ENCODE measurements at regions not wholly inside any gene's neighbourhood (a gene's known extent, or its start where the extent isn't known, plus 50 kb on each side); places are given as distances from the start of the nearest gene placed in this dataset.

DNA sequence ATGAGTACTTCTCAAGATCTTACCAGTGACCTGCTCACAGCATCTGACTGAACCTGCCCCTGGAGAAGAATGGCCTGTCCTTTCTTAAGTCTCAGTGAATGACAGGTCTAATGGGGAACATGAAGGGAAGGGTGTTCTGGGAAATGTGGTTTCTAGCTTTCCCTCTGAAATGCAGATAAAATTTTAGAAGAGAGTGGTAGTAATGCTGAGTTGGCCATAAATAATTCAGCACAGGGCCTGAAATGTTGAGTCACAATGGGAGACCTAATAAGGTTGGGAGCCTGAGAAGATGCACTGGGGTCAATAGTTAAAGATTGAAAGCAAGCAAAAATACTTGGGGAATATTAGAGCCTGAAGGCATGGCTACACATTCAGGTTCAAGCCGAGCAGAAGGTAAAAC is 214.9 kb upstream of the ARHGAP24 start:
- in situ Hi-C loops (cut with MboI; ENCODE audit: low pct_unique_long_range_greater_than_20kb, low sequenced_read_pairs, unreplicated experiment): no loop called here
- no peak for DNase-seq (ENCODE audit: low spot score)
- TF ChIP-seq, protein P1, sequence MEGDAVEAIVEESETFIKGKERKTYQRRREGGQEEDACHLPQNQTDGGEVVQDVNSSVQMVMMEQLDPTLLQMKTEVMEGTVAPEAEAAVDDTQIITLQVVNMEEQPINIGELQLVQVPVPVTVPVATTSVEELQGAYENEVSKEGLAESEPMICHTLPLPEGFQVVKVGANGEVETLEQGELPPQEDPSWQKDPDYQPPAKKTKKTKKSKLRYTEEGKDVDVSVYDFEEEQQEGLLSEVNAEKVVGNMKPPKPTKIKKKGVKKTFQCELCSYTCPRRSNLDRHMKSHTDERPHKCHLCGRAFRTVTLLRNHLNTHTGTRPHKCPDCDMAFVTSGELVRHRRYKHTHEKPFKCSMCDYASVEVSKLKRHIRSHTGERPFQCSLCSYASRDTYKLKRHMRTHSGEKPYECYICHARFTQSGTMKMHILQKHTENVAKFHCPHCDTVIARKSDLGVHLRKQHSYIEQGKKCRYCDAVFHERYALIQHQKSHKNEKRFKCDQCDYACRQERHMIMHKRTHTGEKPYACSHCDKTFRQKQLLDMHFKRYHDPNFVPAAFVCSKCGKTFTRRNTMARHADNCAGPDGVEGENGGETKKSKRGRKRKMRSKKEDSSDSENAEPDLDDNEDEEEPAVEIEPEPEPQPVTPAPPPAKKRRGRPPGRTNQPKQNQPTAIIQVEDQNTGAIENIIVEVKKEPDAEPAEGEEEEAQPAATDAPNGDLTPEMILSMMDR (IDR thresholded peaks at IDR 0.05; ENCODE audit: extremely low read depth, insufficient read depth, missing control alignments): no peak

DNA sequence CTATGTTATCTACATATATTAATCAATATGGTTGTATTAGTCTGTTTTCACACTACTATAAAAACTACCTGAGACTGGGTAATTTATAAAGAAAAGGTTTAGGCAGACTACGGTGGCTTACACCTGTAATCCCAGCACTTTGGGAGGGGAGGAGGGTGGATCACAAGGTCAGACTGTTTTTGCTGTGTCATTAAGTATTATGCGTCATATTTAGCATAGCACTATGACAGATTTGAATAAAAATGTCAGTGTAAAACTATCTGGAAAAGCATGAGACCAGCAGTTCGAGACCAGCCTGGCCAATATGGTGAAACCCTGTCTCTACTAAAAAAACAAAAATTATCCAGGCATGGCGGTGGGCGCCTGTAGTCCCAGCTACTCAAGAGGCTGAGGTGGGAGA is 209.7 kb upstream of the ARHGAP24 start:
- in situ Hi-C loops (cut with MboI; ENCODE audit: low pct_unique_long_range_greater_than_20kb, low sequenced_read_pairs, unreplicated experiment): no loop called here
- TF ChIP-seq, protein P1 (IDR thresholded peaks at IDR 0.05; ENCODE audit: extremely low read depth, insufficient read depth, missing control alignments): no peak
- DNase-seq (ENCODE audit: low spot score): no peak

DNA sequence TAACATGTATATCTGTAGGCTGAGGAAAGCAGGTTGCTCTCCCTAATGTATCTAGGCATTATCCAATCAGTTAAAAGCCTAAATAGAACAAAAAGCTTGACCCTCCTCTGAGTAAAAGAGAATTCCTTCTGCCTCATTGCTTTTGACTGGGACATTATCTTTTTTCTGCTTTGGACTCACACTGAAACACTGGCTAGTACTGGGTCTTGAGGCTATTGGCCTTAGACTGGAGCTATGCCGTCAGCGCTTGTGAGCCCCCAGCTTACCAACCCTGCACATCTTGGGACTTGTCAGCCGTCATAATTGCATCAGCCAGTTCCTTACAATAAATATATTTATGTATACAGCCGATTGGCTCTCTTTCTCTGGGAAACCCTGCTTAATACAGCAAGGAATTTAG is 206.8 kb upstream of the ARHGAP24 start:
- in situ Hi-C loops (cut with MboI; ENCODE audit: low pct_unique_long_range_greater_than_20kb, low sequenced_read_pairs, unreplicated experiment): no loop called here
- TF ChIP-seq, protein P1 (IDR thresholded peaks at IDR 0.05; ENCODE audit: extremely low read depth, insufficient read depth, missing control alignments): no peak
- DNase-seq (ENCODE audit: low spot score): no peak

DNA sequence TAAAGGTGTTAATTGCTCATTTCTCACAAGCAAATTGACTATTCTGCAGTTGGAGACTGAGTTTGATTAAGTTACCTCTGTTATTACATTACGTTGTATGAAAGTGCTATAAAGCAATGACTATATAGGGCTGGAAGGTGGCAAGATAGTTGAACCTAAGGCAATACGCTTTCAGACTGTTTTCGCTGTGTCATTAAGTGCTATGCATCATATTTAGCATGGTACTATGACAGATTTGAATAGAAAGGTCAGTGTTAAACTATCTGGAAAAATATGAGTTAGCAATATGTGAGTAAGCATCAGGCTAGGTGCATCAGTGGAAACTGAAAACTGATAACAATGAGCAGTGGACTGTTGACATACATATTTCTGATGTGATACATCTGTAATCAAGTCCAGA is 206.0 kb upstream of the ARHGAP24 start:
- TF ChIP-seq, protein P1 (IDR thresholded peaks at IDR 0.05; ENCODE audit: extremely low read depth, insufficient read depth, missing control alignments): no peak
- in situ Hi-C loops (cut with MboI; ENCODE audit: low pct_unique_long_range_greater_than_20kb, low sequenced_read_pairs, unreplicated experiment): no loop called here
- DNase-seq (ENCODE audit: low spot score): no peak

DNA sequence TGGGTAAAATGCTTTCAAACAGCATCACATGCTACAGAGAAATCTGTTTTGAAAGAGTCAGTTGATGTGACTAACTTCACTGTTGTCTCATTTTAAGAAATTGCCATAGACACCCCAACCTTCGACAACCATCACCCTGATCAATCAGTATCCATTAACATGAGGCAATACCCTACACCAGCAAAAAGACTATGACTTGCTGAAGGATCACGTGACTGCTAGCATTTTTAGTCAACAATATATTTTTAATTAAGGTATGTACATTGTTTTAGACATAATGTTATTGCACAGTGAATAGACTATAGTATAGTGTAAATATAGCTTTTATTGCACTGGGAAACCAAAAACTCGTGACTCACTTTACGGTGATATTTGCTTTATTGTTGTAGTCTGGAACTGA is 200.0 kb upstream of the ARHGAP24 start:
- no peak for DNase-seq (ENCODE audit: low spot score)
- in situ Hi-C loops (cut with MboI; ENCODE audit: low pct_unique_long_range_greater_than_20kb, low sequenced_read_pairs, unreplicated experiment): no loop called here
- TF ChIP-seq, protein P1 (IDR thresholded peaks at IDR 0.05; ENCODE audit: extremely low read depth, insufficient read depth, missing control alignments): no peak

DNA sequence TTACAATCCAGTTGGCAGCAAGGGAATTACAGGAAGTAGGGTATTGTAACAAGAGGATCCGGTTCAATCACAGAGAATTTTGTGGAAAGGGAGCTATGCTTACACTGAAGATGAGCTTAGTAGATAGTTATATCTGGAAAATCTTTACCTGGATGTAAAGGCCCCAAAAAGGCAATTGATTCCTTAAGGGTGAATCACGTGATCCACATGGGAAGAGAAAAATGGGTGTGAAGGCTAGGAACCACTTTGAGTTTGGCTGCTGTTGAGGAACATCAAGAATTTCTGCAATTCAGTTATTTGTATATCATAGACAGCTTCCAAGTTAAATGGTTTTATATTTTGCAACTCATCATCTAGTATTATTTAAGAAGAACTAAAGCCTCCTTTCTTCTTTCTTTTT is 194.0 kb upstream of the ARHGAP24 start:
- no peak for DNase-seq (ENCODE audit: low spot score)
- in situ Hi-C loops (cut with MboI; ENCODE audit: low pct_unique_long_range_greater_than_20kb, low sequenced_read_pairs, unreplicated experiment): no loop called here
- TF ChIP-seq, protein P1 (IDR thresholded peaks at IDR 0.05; ENCODE audit: extremely low read depth, insufficient read depth, missing control alignments): no peak

DNA sequence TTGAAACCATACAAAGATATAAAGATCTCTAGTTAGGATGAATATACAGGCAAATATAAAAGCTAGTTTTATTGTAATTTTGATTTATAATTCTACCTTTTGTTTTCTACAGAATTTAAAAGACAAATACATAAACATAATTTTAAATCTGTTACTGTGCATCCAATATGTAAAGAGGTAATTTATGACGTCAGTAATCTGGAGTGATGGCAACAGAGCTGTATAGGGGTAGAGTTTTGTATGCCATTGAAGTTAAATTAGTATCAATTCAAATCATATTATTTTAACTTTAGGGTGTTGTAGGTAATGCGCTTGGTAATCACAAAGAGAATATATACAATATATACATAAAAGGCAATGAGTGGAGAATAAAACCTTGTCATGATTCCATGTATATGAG is 183.7 kb upstream of the ARHGAP24 start:
- TF ChIP-seq, protein P1 (IDR thresholded peaks at IDR 0.05; ENCODE audit: extremely low read depth, insufficient read depth, missing control alignments): no peak
- in situ Hi-C loops (cut with MboI; ENCODE audit: low pct_unique_long_range_greater_than_20kb, low sequenced_read_pairs, unreplicated experiment): no loop called here
- DNase-seq (ENCODE audit: low spot score): no peak

Data from GM13977 (cell line).